Muscle layer of colon (tissue), 2 donors: ENCODE measurements at regions not wholly inside any gene's neighbourhood (a gene's known extent, or its start where the extent isn't known, plus 50 kb on each side); places are given as distances from the start of the nearest gene placed in this dataset.
"Not testable (repeated sequence)": the region's sequence is repeated elsewhere in the genome, so short reads cannot be mapped to it uniquely, and the experiment has no call there.

Source experiments
- H3K27ac ChIP-seq: one replicate; pipeline ENCODE4 v1.7.0; 2013; ENCODE audit warnings: low read depth, mild to moderate bottlenecking, low read length, moderate library complexity
- H3K27me3 ChIP-seq, 2 donors: one replicate each; pipeline ENCODE4 v1.7.0; 2013; ENCODE audit warnings: low read length in 2 of 2, mild to moderate bottlenecking in 2 of 2; ENCODE audit not compliant: insufficient read depth in 2 of 2, control insufficient read depth in 1 of 2
- H3K36me3 ChIP-seq: one replicate; pipeline ENCODE4 v1.7.0; 2013; ENCODE audit warnings: mild to moderate bottlenecking, low read length; ENCODE audit not compliant: insufficient read depth
- H3K4me1 ChIP-seq: one replicate; pipeline ENCODE4 v1.7.0; 2013; ENCODE audit warnings: mild to moderate bottlenecking, low read length; ENCODE audit not compliant: insufficient read depth
- H3K4me3 ChIP-seq, 2 donors: one replicate each; pipeline ENCODE4 v1.7.0; 2013; ENCODE audit warnings: low read length in 2 of 2, low read depth in 1 of 2, mild to moderate bottlenecking in 1 of 2, moderate library complexity in 1 of 2
- H3K9ac ChIP-seq: one replicate; pipeline ENCODE4 v1.7.0; 2013; ENCODE audit warnings: low read length
- H3K9me3 ChIP-seq: one replicate; pipeline ENCODE4 v1.7.0; 2013; ENCODE audit warnings: mild to moderate bottlenecking, low read length
- donor health status: abdominal sarcoma.
- donor health status: Adenocarcinoma of cecum.

DNA sequence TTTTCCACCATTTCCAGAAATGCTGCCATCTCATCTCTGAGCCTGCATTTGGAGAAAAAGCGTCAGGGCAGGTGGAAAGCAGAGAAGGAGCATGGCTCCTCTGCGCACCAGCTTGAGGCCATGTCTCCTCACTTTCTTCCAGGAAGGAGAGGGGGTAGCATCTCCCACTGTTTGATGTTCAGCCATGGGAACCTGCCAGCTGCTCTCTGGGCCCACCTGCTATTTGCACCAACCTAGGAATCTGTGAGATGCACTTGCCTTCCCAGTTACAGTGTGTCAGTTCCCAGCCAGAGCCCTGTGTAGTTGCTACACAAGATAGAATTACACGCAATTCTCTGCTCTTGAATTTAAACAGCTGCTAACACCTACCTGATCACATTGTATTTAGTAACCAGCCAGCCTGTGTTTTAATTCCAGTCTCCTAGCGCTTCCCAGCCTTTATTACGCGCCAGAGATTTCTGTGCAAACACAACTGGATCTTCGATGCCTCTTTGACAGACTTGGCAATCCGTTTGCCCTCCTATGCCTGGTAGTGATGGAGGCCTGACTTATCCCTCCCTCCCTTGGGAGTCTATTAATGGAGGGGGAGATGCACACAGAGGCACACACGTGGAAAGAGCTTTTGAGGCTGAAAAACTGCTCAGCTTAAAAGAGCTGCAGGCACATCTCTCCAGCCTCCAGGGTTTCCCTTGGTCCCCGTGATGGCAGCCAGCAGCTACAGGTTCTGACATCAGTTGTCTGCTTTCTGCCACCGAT lies 98.1 kb upstream of the SEC14L1 start:
- H3K36me3 ChIP-seq = no peaks in the 10 kb centered on the region
- no peak overlapping the region for H3K4me3 ChIP-seq
- peaks cover 0 to 3% of the 10 kb centered on the region in 2 donors for H3K27me3 ChIP-seq
- H3K27ac ChIP-seq = no peak overlapping the region
- no peaks in the 10 kb centered on the region for H3K4me1 ChIP-seq
- no peak overlapping the region for H3K9ac ChIP-seq
- H3K9me3 ChIP-seq = no peaks in the 10 kb centered on the region

DNA sequence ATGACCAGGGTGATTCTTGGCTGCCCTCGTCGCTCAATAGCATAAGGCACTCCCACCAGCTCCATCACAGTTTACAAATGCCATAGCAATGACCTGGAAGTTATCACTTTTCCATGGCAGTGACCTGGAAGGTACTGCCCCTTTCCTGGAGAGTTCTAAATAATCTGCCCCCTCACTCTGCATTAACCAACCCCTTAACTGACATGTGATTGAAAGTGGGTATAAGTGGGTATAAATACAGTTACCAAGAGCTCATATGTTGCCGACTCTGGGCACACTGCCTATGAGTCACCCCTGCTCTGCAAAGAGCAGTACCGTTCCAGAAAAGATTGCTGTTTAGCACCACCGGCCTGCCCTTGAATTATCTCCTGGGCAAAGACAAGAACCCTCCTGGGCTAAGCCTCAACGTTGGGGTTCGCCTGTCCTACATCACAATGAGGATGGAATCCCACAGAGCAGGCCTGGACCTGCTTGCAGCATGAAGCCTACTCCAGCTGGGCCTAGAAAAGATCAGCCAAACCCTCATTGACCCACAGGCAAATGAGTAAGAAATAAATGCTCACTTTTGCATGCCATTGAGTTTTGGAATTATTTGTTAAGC lies 95.2 kb upstream of the SEC14L1 start:
- no peak overlapping the region for H3K9ac ChIP-seq
- no peaks in the 10 kb centered on the region for H3K36me3 ChIP-seq
- H3K27me3 ChIP-seq = peaks cover 0 to 8% of the 10 kb centered on the region in 2 donors
- H3K27ac ChIP-seq = no peak overlapping the region
- no peaks in the 10 kb centered on the region for H3K9me3 ChIP-seq
- H3K4me3 ChIP-seq = no peak overlapping the region
- H3K4me1 ChIP-seq = no peaks in the 10 kb centered on the region

GRCh38 chr17:77049440-77049839 lies 91.3 kb upstream of the SEC14L1 start:
- no peak overlapping the region for H3K4me3 ChIP-seq
- no peaks in the 10 kb centered on the region for H3K36me3 ChIP-seq
- no peak overlapping the region for H3K9ac ChIP-seq
- H3K4me1 ChIP-seq = no peaks in the 10 kb centered on the region
- no peak overlapping the region for H3K27ac ChIP-seq
- H3K9me3 ChIP-seq = no peaks in the 10 kb centered on the region
- H3K27me3 ChIP-seq = peaks cover 0 to 19% of the 10 kb centered on the region in 2 donors

GRCh38 chr17:77050901-77051300 lies 89.9 kb upstream of the SEC14L1 start:
- H3K36me3 ChIP-seq, H3K4me3 ChIP-seq, H3K27ac ChIP-seq, H3K9me3 ChIP-seq, H3K4me1 ChIP-seq, H3K9ac ChIP-seq: not testable (repeated sequence)
- peaks cover 0 to 24% of the 10 kb centered on the region in 2 donors for H3K27me3 ChIP-seq

- no peak overlapping the region for H3K4me3 ChIP-seq
- H3K36me3 ChIP-seq = no peaks in the 10 kb centered on the region
- peaks cover 7 to 28% of the 10 kb centered on the region in 2 donors for H3K27me3 ChIP-seq
- H3K9ac ChIP-seq = no peak overlapping the region
- H3K4me1 ChIP-seq = no peaks in the 10 kb centered on the region
- H3K9me3 ChIP-seq = no peaks in the 10 kb centered on the region
- H3K27ac ChIP-seq = no peak overlapping the region
These were observed 85.8 kb upstream of the SEC14L1 start for GRCh38 chr17:77054936-77055335.

GRCh38 chr17:77055453-77055852 lies 85.3 kb upstream of the SEC14L1 start:
- Histone ChIP-seq H3K4me3 (no peak overlapping the region), H3K27ac (no peak overlapping the region), H3K4me1 (no peaks in the 10 kb centered on the region), H3K36me3 (no peaks in the 10 kb centered on the region), H3K27me3 (peaks cover 7 to 24% of the 10 kb centered on the region in 2 donors), H3K9ac (no peak overlapping the region), H3K9me3 (no peaks in the 10 kb centered on the region)

DNA sequence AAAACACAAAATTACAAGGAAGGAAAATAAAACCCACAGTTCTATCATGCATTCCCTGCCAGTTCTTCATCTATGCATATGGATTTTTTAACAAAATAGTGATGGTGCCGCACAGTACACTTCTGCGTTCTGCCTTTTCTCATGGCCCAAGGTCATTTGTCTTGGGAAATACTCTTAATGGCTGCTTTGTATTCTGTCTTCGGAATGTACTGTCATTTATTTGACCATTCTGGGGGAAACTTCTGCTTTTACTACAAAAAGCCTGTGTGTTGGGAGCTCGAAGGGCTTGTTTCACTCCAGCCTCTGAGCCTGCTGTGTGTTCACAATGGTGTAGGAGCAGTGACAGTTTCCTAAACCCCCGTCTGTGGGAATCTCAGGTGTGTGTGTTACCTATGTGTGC lies 82.8 kb upstream of the SEC14L1 start:
- no peak overlapping the region for H3K9ac ChIP-seq
- H3K27me3 ChIP-seq = peaks cover 7 to 21% of the 10 kb centered on the region in 2 donors
- no peak overlapping the region for H3K27ac ChIP-seq
- H3K9me3 ChIP-seq = no peaks in the 10 kb centered on the region
- H3K4me3 ChIP-seq = no peak overlapping the region
- H3K36me3 ChIP-seq = no peaks in the 10 kb centered on the region
- H3K4me1 ChIP-seq = no peaks in the 10 kb centered on the region

- H3K27ac ChIP-seq = no peak overlapping the region
- no peak overlapping the region for H3K9ac ChIP-seq
- H3K4me3 ChIP-seq = no peak overlapping the region
- H3K36me3 ChIP-seq = no peaks in the 10 kb centered on the region
- H3K27me3 ChIP-seq = no peaks in the 10 kb centered on the region
- no peaks in the 10 kb centered on the region for H3K9me3 ChIP-seq
- no peaks in the 10 kb centered on the region for H3K4me1 ChIP-seq
These were observed 79.1 kb upstream of the SEC14L1 start for GRCh38 chr17:77061669-77062068.

GRCh38 chr17:77064598-77064997 lies 76.2 kb upstream of the SEC14L1 start:
- H3K27me3 ChIP-seq = no peaks in the 10 kb centered on the region
- no peaks in the 10 kb centered on the region for H3K4me1 ChIP-seq
- H3K27ac ChIP-seq = no peak overlapping the region
- H3K4me3 ChIP-seq = no peak overlapping the region
- no peaks in the 10 kb centered on the region for H3K9me3 ChIP-seq
- no peak overlapping the region for H3K9ac ChIP-seq
- no peaks in the 10 kb centered on the region for H3K36me3 ChIP-seq

DNA sequence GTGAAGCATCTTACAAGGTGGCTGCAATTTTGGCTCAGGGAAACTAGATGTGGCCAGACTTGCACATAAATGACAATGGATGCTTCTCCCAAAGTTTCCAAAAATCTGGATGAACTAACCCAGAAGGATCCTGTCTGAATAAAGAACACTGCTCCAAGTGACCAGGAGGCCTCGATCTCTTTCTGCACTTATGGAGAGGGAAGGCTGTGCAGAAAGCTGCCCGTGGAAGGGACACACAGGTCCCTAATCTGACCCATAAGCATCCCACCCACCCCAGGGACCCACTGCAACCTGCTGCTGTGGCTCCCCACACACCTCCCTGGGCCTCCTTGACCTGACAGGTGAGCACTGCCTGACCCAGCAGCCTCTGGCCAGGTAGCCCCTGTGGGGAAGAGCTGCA lies 74.6 kb upstream of the SEC14L1 start:
- Histone ChIP-seq H3K9ac (no peak overlapping the region), H3K4me1 (no peaks in the 10 kb centered on the region), H3K36me3 (no peaks in the 10 kb centered on the region), H3K4me3 (no peak overlapping the region), H3K27ac (no peak overlapping the region), H3K27me3 (no peaks in the 10 kb centered on the region), H3K9me3 (no peaks in the 10 kb centered on the region)

GRCh38 chr17:77066726-77067409 lies 73.9 kb upstream of the SEC14L1 start:
- H3K4me3 ChIP-seq, H3K4me1 ChIP-seq, H3K36me3 ChIP-seq, H3K9me3 ChIP-seq, H3K27ac ChIP-seq, H3K27me3 ChIP-seq, H3K9ac ChIP-seq: not testable (repeated sequence)
